Colon (tissue), 2 donors: ENCODE measurements at regions not wholly inside any gene's neighbourhood (a gene's known extent, or its start where the extent isn't known, plus 50 kb on each side); places are given as distances from the start of the nearest gene placed in this dataset.

Experiments
- FAIRE-seq: peaks from 2 replicates; lab custom pipeline; 2012; peaks lifted over from hg19 to GRCh38; lab: Jason Lieb, UNC
- donor health status: control.
- donor health status: control.

GRCh38 chr5:165844571-165844970 lies 2339.2 kb downstream of the MAT2B start:
- no peak for FAIRE-seq

DNA sequence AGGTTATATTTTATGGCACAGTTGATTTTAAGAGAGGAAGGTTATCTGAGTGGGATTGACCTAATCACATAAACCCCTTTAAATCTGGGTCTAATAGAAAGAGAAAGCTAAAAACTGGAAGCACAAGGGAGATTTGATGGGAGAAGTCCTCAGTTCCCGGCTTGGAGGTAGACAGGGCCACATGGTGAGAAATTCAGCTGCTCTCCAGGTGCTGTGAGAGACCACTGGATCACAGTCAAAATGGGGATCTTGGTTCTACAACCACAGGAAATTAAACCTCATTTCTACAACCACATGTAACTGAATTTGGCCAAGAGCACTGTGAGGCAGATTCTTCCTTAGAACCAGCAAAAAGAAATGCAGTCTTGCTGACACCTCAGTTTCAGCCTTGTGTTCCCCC lies 2352.7 kb downstream of the MAT2B start:
- no peak for FAIRE-seq

- no peak for FAIRE-seq
Measured at GRCh38 chr5:165859251-165859650, 2353.8 kb downstream of the MAT2B start.

DNA sequence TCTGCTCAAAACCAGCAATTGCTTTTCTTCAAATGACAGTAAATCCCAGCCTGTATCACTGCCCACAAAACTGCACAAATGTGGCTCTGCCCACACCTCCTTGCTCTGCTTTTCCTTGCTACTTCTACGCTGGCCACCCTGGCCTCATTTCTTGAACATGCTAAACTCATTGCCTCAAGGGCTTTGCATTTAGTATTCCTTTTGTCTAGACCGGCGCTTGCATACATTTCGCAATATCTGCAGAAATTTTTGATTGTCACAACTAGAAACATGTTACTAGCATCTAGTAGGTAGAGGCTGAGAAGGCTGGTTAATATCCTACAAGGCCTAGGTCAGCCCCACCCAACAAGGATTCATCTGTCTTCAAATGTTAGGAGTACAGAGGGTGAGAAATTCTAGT lies 2357.8 kb downstream of the MAT2B start:
- FAIRE-seq: no peak

- FAIRE-seq: no peak
Measured at GRCh38 chr5:165871291-165871690, 2365.9 kb downstream of the MAT2B start.

GRCh38 chr5:165874851-165875250 lies 2369.4 kb downstream of the MAT2B start:
- FAIRE-seq: no peak

GRCh38 chr5:165876538-165876937 lies 2371.1 kb downstream of the MAT2B start:
- FAIRE-seq: no peak

GRCh38 chr5:165877475-165877874 lies 2372.1 kb downstream of the MAT2B start:
- FAIRE-seq: no peak

DNA sequence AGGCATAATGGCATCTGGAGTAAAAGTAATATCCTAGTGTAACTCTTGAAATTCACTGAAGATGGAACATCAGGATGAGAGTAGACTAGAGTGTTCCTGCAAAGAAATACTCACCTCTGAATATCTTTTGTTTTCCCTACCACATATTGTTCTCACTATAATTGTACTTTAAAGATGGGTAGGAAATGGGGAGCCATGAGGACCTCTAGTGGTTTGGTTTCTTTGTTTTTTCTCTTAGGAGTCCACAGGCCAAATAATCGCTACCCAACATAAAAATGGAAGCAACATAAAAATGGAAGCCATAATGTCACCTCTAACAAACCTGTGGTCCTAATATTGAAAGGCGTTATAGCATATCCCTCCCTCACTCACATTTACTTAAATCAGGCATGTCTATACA lies 2375.8 kb downstream of the MAT2B start:
- no peak for FAIRE-seq

DNA sequence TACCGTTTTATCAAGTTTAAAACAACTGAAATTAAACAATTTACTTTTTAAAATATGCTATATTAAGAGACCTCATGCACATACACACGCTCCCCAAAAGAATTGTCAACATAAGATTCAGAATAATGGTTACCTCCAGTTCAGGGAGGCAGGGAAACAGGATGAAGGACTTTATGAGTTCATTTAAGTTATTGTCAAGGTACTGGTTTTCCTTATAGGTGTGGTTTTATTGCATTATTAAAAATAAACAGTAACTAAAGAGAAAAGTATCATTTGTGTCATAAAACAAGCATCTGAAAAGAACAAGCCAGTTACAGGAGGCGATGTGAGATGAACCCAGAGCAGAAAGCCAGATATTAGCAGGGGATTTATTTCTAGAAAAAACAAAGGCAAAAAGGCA lies 2376.7 kb downstream of the MAT2B start:
- FAIRE-seq: no peak

- FAIRE-seq: no peak
Measured at GRCh38 chr5:165885623-165886350, 2380.4 kb downstream of the MAT2B start.

- FAIRE-seq: no peak
Measured at GRCh38 chr5:165887147-165887546, 2381.7 kb downstream of the MAT2B start.

DNA sequence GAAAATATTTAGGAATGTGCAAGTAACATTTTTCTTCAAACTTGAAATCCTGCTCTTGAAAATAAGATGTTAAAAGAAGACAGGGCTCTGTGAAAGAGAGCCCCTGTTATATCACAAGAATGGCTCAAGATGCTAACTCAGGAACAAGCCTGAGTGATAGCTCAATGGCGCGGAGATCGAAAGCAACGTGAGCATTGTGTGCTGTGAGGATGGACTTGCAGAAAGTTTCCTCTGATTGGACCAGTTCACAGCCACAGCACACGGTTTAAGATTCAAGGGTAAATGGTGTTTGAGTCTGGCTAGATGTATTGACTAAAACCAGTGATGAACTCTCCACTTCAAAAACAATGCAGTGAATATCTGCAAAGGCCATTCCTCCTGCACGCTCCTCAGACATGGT lies 2387.0 kb downstream of the MAT2B start:
- FAIRE-seq: no peak

- FAIRE-seq: no peak
Measured at GRCh38 chr5:165894916-165895315, 2389.5 kb downstream of the MAT2B start.

DNA sequence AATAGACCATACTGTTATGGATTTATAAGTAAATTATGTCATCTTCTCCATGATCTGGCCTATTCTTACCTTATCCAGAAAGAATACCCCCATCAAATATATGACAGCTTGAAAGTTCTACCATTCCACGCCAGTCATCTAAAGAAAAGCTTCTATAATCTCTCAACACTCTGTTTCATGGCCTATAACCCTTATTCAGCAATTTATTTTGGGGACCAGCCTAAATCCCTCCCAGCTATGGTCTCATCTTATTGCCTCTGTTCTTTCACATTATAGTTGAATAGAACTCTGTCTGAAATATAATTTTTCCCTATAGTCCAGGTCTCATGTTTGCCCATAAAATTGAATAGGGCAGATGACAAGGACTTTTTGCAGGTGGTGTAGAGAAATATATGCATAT lies 2387.6 kb upstream of the WWC1 start:
- no peak for FAIRE-seq

GRCh38 chr5:165906871-165907270 lies 2384.6 kb upstream of the WWC1 start:
- no peak for FAIRE-seq

DNA sequence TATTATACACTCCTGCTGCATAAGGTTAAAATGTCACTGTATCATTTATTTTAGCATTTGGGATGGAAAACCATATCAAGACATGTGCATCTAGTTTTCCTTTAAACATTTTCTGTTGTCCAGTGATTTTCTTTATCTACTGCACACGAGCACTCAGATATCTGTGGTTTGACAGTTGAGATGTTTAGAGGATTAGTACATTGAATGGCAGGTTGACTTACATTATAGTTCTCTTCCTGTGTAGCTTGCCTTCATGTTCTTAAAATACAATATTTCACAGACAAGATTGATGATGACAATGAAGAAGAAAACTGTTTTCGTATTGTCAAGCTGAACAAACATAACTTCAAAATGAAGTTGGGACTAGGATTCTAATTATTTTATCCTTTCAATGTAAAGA lies 2378.4 kb upstream of the WWC1 start:
- no peak for FAIRE-seq

GRCh38 chr5:165914456-165914855 lies 2377.0 kb upstream of the WWC1 start:
- no peak for FAIRE-seq

DNA sequence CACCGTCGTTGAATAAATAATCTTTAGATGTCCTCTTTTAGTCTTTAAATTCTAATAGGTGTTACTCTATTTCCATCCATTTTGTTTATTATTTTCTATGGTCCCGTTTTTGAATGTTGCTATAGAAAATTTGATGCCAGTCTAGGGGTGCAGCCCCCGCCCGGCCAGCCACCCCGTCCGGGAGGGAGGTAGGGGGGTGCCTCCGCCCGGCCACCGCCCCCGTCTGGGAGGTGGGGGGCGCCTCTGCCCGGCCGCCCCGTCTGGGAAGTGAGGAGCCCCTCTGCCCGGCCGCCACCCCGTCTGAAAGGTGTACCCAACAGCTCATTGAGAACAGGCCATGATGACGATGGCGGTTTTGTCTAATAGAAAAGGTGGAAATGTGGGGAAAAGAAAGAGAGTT lies 2372.2 kb upstream of the WWC1 start:
- FAIRE-seq: no peak

GRCh38 chr5:165920655-165921054 lies 2370.8 kb upstream of the WWC1 start:
- no peak for FAIRE-seq

GRCh38 chr5:165928971-165929370 lies 2362.5 kb upstream of the WWC1 start:
- no peak for FAIRE-seq

- no peak for FAIRE-seq
Measured at GRCh38 chr5:165940541-165940940, 2350.9 kb upstream of the WWC1 start.

DNA sequence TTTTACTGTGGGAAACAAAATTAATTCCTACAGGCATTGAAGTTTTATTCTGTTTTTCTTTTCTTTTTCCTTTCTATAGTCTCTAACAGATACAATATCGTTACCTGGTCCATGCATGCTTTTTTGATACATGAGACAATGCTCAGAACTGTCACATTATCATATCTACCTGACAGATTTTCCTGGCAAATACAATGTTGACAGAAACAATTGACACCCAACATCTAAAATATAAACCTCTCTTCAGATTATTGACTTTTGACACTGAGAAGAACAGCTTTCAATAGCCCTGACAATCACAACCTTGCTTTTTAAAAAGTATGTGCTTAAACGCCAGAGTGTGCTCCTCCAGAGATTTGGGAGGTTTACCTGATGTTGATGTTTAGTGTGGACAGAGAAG lies 2334.6 kb upstream of the WWC1 start:
- FAIRE-seq: no peak

- FAIRE-seq: no peak
Measured at GRCh38 chr5:165981671-165982070, 2309.8 kb upstream of the WWC1 start.
